GM10248 (cell line): ENCODE measurements at regions not wholly inside any gene's neighbourhood (a gene's known extent, or its start where the extent isn't known, plus 50 kb on each side); places are given as distances from the start of the nearest gene placed in this dataset.

Experiments
- CTCF ChIA-PET: fragments of 300-600 bp; sonication (Branson Sonifier 250); formaldehyde crosslinking; extraction: SDS; loops from one replicate; lab custom pipeline; 2021; ENCODE audit warnings: antibody characterized with exemption; lab: Yijun Ruan, JAX
- POLR2A ChIA-PET: fragments of 350-650 bp; sonication (Branson Sonifier 250); formaldehyde crosslinking; extraction: SDS; loops from one replicate; lab custom pipeline; 2020; ENCODE audit warnings: antibody characterized with exemption; lab: Yijun Ruan, JAX
- DNase-seq: peaks from one replicate; pipeline ENCODE4 v3.0.0; 2012; ENCODE audit errors: extremely low spot score
- CTCF ChIP-seq: IDR thresholded peaks from 2 replicates; pipeline ENCODE4 v1.5.1; 2012; ENCODE audit warnings: mild to moderate bottlenecking, low read depth; ENCODE audit errors: extremely low read depth, missing control alignments, control extremely low read depth

- CTCF ChIA-PET = interaction anchor here (1.0 to 1.2 kb wide), 2 partner anchors 12 to 30 kb away, joined by 3 read pairs; no protein-coding TSS in a partner anchor
- TF ChIP-seq CTCF = no peak
- POLR2A ChIA-PET = no interaction called here
- no peak for DNase-seq
Measured at GRCh38 chr3:63042833-63043232, 167.6 kb upstream of the CADPS start.

GRCh38 chr3:63043631-63044030 lies 168.4 kb upstream of the CADPS start:
- no peak for TF ChIP-seq CTCF
- POLR2A ChIA-PET = no interaction called here
- no peak for DNase-seq
- CTCF ChIA-PET = interaction anchor here (1.2 kb wide), 1 partner anchor 12 kb away, joined by 3 read pairs; no protein-coding TSS in a partner anchor

GRCh38 chr3:63046152-63046551 lies 170.9 kb upstream of the CADPS start:
- TF ChIP-seq CTCF = no peak
- DNase-seq = no peak
- CTCF ChIA-PET = no interaction called here
- POLR2A ChIA-PET = no interaction called here

GRCh38 chr3:63046580-63046979 lies 171.4 kb upstream of the CADPS start:
- no peak for TF ChIP-seq CTCF
- POLR2A ChIA-PET = no interaction called here
- DNase-seq = no peak
- CTCF ChIA-PET = no interaction called here

GRCh38 chr3:63047068-63047467 lies 171.9 kb upstream of the CADPS start:
- no peak for DNase-seq
- ChIA-PET POLR2A (no interaction called here), CTCF (no interaction called here)
- TF ChIP-seq CTCF = no peak

GRCh38 chr3:63048367-63049326 lies 173.4 kb upstream of the CADPS start:
- CTCF ChIA-PET = no interaction called here

More at GRCh38 chr3:63048367-63049326, 173.4 kb upstream of the CADPS start:
- TF ChIP-seq CTCF = no peak
- DNase-seq = no peak
- POLR2A ChIA-PET = interaction anchor here (0.5 kb wide), 1 partner anchor 21 kb away, joined by 7 read pairs; no protein-coding TSS in a partner anchor
